SK-N-SH treated with all-trans-retinoic acid at 6 μM for 48 hours (cell line): ENCODE measurements at regions not wholly inside any gene's neighbourhood (a gene's known extent, or its start where the extent isn't known, plus 50 kb on each side); places are given as distances from the start of the nearest gene placed in this dataset.

ENCODE experiments used
- ARNTL ChIP-seq: fragments of 450-650 bp; formaldehyde crosslinking; IDR thresholded peaks from 2 replicates; pipeline ENCODE4 v1.5.0; 2020; ENCODE audit warnings: low read depth, mild to moderate bottlenecking, moderate library complexity, borderline replicate concordance
- CREB5 ChIP-seq: fragments of 250-450 bp; sonication (Bioruptor Pico); IDR thresholded peaks from 2 replicates; pipeline ENCODE4 v1.5.1; 2020; ENCODE audit warnings: low read depth, mild to moderate bottlenecking, moderate library complexity
- PPARA ChIP-seq: fragments of 250-450 bp; sonication (Bioruptor Pico); IDR thresholded peaks from 2 replicates; pipeline ENCODE4 v1.5.0; 2020; ENCODE audit warnings: mild to moderate bottlenecking, borderline replicate concordance
- RARB ChIP-seq: fragments of 250-450 bp; sonication (Bioruptor Pico); IDR thresholded peaks from 2 replicates; pipeline ENCODE4 v1.8.0; 2021; ENCODE audit warnings: mild to moderate bottlenecking, moderate library complexity
- TOX ChIP-seq: fragments of 250-450 bp; sonication (Bioruptor Pico); IDR thresholded peaks from 2 replicates; pipeline ENCODE4 v1.8.0; 2021; ENCODE audit warnings: mild to moderate bottlenecking, moderate library complexity, borderline replicate concordance
- ZFP30 ChIP-seq: fragments of 450-650 bp; formaldehyde crosslinking; IDR thresholded peaks from 2 replicates; pipeline ENCODE4 v1.5.0; 2022; ENCODE audit warnings: mild to moderate bottlenecking, moderate library complexity
- TF ChIP-seq, protein P1 (sequence below): fragments of 250-450 bp; sonication (Bioruptor Pico); IDR thresholded peaks from 2 replicates; pipeline ENCODE4 v1.8.0; 2020; ENCODE audit warnings: mild to moderate bottlenecking, moderate library complexity, borderline replicate concordance
- TF ChIP-seq, protein P2 (sequence below): fragments of 250-450 bp; sonication (Bioruptor Pico); IDR thresholded peaks from 2 replicates; pipeline ENCODE4 v1.5.0; 2020; ENCODE audit warnings: mild to moderate bottlenecking, moderate library complexity

GRCh38 chr15:70316059-70316600 lies 218.4 kb upstream of the TLE3 start:
- no peak for TF ChIP-seq ZFP30
- TF ChIP-seq, protein P1, sequence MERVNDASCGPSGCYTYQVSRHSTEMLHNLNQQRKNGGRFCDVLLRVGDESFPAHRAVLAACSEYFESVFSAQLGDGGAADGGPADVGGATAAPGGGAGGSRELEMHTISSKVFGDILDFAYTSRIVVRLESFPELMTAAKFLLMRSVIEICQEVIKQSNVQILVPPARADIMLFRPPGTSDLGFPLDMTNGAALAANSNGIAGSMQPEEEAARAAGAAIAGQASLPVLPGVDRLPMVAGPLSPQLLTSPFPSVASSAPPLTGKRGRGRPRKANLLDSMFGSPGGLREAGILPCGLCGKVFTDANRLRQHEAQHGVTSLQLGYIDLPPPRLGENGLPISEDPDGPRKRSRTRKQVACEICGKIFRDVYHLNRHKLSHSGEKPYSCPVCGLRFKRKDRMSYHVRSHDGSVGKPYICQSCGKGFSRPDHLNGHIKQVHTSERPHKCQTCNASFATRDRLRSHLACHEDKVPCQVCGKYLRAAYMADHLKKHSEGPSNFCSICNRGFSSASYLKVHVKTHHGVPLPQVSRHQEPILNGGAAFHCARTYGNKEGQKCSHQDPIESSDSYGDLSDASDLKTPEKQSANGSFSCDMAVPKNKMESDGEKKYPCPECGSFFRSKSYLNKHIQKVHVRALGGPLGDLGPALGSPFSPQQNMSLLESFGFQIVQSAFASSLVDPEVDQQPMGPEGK (CRISPR knock-in tag): no peak
- TF ChIP-seq PPARA (CRISPR knock-in tag): no peak
- no peak for TF ChIP-seq CREB5 (CRISPR knock-in tag)
- no peak for TF ChIP-seq ARNTL (CRISPR knock-in tag)
- no peak for TF ChIP-seq TOX (CRISPR knock-in tag)
- TF ChIP-seq, protein P2, sequence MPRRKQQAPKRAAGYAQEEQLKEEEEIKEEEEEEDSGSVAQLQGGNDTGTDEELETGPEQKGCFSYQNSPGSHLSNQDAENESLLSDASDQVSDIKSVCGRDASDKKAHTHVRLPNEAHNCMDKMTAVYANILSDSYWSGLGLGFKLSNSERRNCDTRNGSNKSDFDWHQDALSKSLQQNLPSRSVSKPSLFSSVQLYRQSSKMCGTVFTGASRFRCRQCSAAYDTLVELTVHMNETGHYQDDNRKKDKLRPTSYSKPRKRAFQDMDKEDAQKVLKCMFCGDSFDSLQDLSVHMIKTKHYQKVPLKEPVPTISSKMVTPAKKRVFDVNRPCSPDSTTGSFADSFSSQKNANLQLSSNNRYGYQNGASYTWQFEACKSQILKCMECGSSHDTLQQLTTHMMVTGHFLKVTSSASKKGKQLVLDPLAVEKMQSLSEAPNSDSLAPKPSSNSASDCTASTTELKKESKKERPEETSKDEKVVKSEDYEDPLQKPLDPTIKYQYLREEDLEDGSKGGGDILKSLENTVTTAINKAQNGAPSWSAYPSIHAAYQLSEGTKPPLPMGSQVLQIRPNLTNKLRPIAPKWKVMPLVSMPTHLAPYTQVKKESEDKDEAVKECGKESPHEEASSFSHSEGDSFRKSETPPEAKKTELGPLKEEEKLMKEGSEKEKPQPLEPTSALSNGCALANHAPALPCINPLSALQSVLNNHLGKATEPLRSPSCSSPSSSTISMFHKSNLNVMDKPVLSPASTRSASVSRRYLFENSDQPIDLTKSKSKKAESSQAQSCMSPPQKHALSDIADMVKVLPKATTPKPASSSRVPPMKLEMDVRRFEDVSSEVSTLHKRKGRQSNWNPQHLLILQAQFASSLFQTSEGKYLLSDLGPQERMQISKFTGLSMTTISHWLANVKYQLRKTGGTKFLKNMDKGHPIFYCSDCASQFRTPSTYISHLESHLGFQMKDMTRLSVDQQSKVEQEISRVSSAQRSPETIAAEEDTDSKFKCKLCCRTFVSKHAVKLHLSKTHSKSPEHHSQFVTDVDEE (CRISPR knock-in tag): no peak
- no peak for TF ChIP-seq RARB (CRISPR knock-in tag)
